HCT116 (cell line): ENCODE measurements at regions not wholly inside any gene's neighbourhood (a gene's known extent, or its start where the extent isn't known, plus 50 kb on each side); places are given as distances from the start of the nearest gene placed in this dataset.

Source experiments
- ATAC-seq: fragments of 200-7000 bp; cut with Tn5 transposase; 2 replicates; pipeline ENCODE4 v1.9.1; 2020; ENCODE audit warnings: mild to moderate bottlenecking, moderate library complexity
- BruUV-seq: library from RNA; stranded (reverse); fragments of 400-500 nt; replicated peaks from 2 replicates; lab custom pipeline; 2021; lab: Mats Ljungman, UMichigan
- CTCF ChIA-PET: fragments of 300-600 bp; sonication (Branson Sonifier 250); formaldehyde crosslinking; loops from one replicate; lab custom pipeline; 2021; ENCODE audit warnings: antibody characterized with exemption; lab: Charles Lee
- POLR2A ChIA-PET: fragments of 300-600, 350-600 bp; sonication (Branson Sonifier 250); formaldehyde crosslinking; loops from one replicate; lab custom pipeline; 2021; ENCODE audit warnings: antibody characterized with exemption; lab: Charles Lee
- RAD21 ChIA-PET, 2 experiments: fragments of 300-600 bp; sonication (Branson Sonifier 250); formaldehyde crosslinking; loops; one replicate each; lab custom pipeline; 2023; ENCODE audit warnings: low total read pairs in 2 of 2; ENCODE audit not compliant: uncharacterized antibody in 2 of 2, unreplicated experiment in 2 of 2, low non-redundant PET in 1 of 2; lab: Charles Lee
- DNase-seq: peaks from one replicate; pipeline ENCODE4 v3.0.0-alpha.2; 2010; ENCODE audit warnings: low read depth, low spot score
- H2AFZ ChIP-seq: fragments of 200-600 bp; shearing (Covaris generic), sonication (generic); 2 replicates; pipeline ENCODE4 v1.6.1; 2017; ENCODE audit warnings: low read depth, mixed run types, mixed read lengths, antibody characterized with exemption, low read length; ENCODE audit not compliant: poor library complexity, severe bottlenecking
- H3K27ac ChIP-seq: 2 replicates; pipeline ENCODE4 v1.5.1; 2012; ENCODE audit warnings: low read depth, low read length
- H3K27me3 ChIP-seq: fragments of 200-600 bp; sonication (generic); 2 replicates; pipeline ENCODE4 v1.6.1; 2016; ENCODE audit warnings: mixed run types, low read length, mixed read lengths; ENCODE audit not compliant: insufficient read depth
- H3K36me3 ChIP-seq, 2 experiments: fragments of 200-500 bp in 1 of 2; fragments of 200-600 bp in 1 of 2; sonication (Bioruptor generic) in 1 of 2; sonication (generic) in 1 of 2; 2 replicates each; pipeline versions ENCODE4 v1.5.1 to v1.6.1; 2014 to 2016; ENCODE audit warnings: low read length in 2 of 2, inconsistent platforms in 1 of 2, mixed read lengths in 1 of 2, mixed run types in 1 of 2; ENCODE audit not compliant: insufficient read depth in 2 of 2, control insufficient read depth in 1 of 2
- H3K4me1 ChIP-seq, 2 experiments: fragments of 200-600 bp in 1 of 2; sonication (generic) in 1 of 2; 2 replicates each; pipeline versions ENCODE4 v1.5.1 to v1.6.1; 2012 to 2017; ENCODE audit warnings: low read length in 2 of 2, inconsistent platforms in 1 of 2, mild to moderate bottlenecking in 1 of 2, mixed read lengths in 1 of 2, mixed run types in 1 of 2, moderate library complexity in 1 of 2; ENCODE audit not compliant: insufficient read depth in 2 of 2, control insufficient read depth in 1 of 2
- H3K4me2 ChIP-seq: fragments of 200-600 bp; sonication (generic); 2 replicates; pipeline ENCODE4 v1.6.1; 2017; ENCODE audit warnings: mixed run types, low read length, mixed read lengths
- H3K4me3 ChIP-seq, 2 experiments: fragments of 200-600 bp in 1 of 2; sonication (generic) in 1 of 2; replicated peaks in 1 of 2; 2 replicates each; pipeline ENCODE4 v1.5.1; 2011 to 2016; ENCODE audit warnings: low read length in 2 of 2, control low read depth in 1 of 2, low read depth in 1 of 2, mild to moderate bottlenecking in 1 of 2, mixed read lengths in 1 of 2, mixed run types in 1 of 2
- H3K79me2 ChIP-seq: fragments of 200-600 bp; sonication (generic); 2 replicates; pipeline ENCODE4 v1.6.1; 2017; ENCODE audit warnings: mild to moderate bottlenecking, mixed run types, low read length, moderate library complexity, mixed read lengths; ENCODE audit not compliant: insufficient read depth
- H3K9ac ChIP-seq: fragments of 200-600 bp; sonication (generic); 2 replicates; pipeline ENCODE4 v1.6.1; 2016; ENCODE audit warnings: low read length, mixed read lengths
- H3K9me2 ChIP-seq: fragments of 200-600 bp; sonication (generic), shearing (Covaris generic); 2 replicates; pipeline ENCODE4 v1.6.1; 2017; ENCODE audit warnings: mixed run types, mild to moderate bottlenecking, moderate library complexity; ENCODE audit not compliant: insufficient read depth
- H3K9me3 ChIP-seq, 2 experiments: fragments of 200-500 bp in 1 of 2; fragments of 200-600 bp in 1 of 2; sonication (Bioruptor generic) in 1 of 2; sonication (generic) in 1 of 2; 2 replicates each; pipeline ENCODE4 v1.6.1; 2014 to 2017; ENCODE audit warnings: low read length in 2 of 2, mixed read lengths in 2 of 2, inconsistent platforms in 1 of 2, low read depth in 1 of 2, mild to moderate bottlenecking in 1 of 2, mixed run types in 1 of 2, moderate library complexity in 1 of 2; ENCODE audit not compliant: control insufficient read depth in 1 of 2, insufficient read depth in 1 of 2
- H4K20me1 ChIP-seq: fragments of 200-600 bp; sonication (generic), shearing (Covaris generic); 2 replicates; pipeline ENCODE4 v1.6.1; 2017; ENCODE audit warnings: mixed run types, mild to moderate bottlenecking, moderate library complexity; ENCODE audit not compliant: insufficient read depth
- CTCF ChIP-seq, 3 experiments: fragments of 200-600 bp in 1 of 3; sonication (generic) in 1 of 3; IDR thresholded peaks in 2 of 3; conservative IDR thresholded peaks in 1 of 3; 2 replicates each; pipeline ENCODE4 v1.5.1; 2012 to 2017; ENCODE audit warnings: low read depth in 2 of 3, low read length in 2 of 3, antibody characterized with exemption in 1 of 3, borderline replicate concordance in 1 of 3, control low read depth in 1 of 3, mild to moderate bottlenecking in 1 of 3, mixed read lengths in 1 of 3, mixed run types in 1 of 3, moderate library complexity in 1 of 3; ENCODE audit not compliant: insufficient read depth in 1 of 3
- ELF1 ChIP-seq: IDR thresholded peaks from 2 replicates; pipeline ENCODE4 v1.6.1; 2012; ENCODE audit warnings: low read depth, borderline replicate concordance
- EZH2phosphoT487 ChIP-seq: fragments of 200-600 bp; IDR thresholded peaks from 2 replicates; pipeline ENCODE4 v1.6.1; 2018; ENCODE audit warnings: antibody characterized with exemption, borderline replicate concordance
- SIN3A ChIP-seq: IDR thresholded peaks from 2 replicates; pipeline ENCODE4 v1.6.1; 2012; ENCODE audit warnings: low read depth
- TCF7L2 ChIP-seq: IDR thresholded peaks from 2 replicates; pipeline ENCODE4 v1.7.0; 2011; ENCODE audit warnings: borderline replicate concordance, inconsistent platforms; ENCODE audit not compliant: insufficient read depth, insufficient read length; ENCODE audit errors: extremely low read depth
- ZNF274 ChIP-seq: fragments of 200-500 bp; sonication (Bioruptor generic); IDR thresholded peaks from 2 replicates; pipeline ENCODE4 v1.6.1; 2014; ENCODE audit warnings: mild to moderate bottlenecking, low read depth, low read length, inconsistent platforms
- intact Hi-C: fragments of 100-400 bp; cut with micrococcal nuclease; formaldehyde crosslinking; loops from 2 replicates; pipeline ENCODE4 v1.10.0; 2022

DNA sequence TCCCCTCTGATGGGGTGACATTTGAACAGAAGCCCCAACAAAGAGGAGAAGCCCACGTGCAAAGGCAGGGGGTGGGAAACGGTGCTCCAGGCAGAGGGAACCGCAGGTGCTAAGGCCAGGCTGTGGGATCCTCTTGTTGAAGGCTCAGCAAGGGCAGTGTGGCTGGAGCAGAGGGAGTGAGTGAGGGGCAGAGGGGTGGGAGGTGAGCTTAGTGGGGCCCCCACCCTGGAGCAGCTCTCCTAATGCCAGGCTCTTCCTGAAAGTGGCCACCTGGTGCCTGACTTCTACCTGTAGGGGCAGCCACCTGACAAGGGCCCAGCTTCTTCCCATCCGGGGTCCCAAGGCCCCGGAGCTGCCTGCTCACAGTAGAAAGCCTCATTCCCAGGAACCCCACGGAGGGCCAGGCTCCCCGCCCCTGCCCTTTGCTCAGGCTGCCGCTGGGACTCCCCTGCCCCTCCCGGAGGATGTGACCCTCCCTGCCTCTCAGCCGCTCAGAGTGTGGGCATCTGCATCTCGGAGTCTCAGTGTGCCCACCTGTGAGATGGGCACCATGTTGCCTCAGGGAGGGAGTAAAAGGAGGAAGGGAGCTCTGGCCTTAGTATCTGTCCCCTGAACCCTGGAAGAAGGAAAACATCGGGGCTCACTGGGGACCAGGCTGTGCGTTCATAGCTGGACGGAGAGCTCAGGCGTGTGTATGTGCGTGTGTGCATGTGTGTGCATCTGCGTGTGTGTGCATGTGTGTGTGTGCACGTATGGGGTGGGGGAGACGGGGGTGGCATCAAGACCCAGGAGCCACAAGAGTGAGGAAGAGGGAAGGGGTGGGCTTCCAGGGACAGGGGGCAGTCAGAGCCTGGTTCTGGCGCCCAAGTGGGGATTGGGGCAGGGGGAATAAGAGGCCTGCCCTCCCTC lies 119.4 kb downstream of the CEBPB start:
- ChIA-PET RAD21 (no interaction called here), POLR2A (interaction anchor here (0.7 to 1.2 kb wide), 2 partner anchors 25 to 119 kb away, joined by 3 read pairs; no protein-coding TSS in a partner anchor)
- no peaks in the 10 kb centered on the region for H4K20me1 ChIP-seq
- H3K4me2 ChIP-seq = peak overlapping the region; percentile 86
- no peaks in the 10 kb centered on the region for H3K79me2 ChIP-seq
- no peak for ATAC-seq
- peaks cover 31 to 57% of the 10 kb centered on the region in 2 experiments for H3K4me1 ChIP-seq
- H3K27me3 ChIP-seq = no peaks in the 10 kb centered on the region
- intact Hi-C loops = no loop called here
- H2AFZ ChIP-seq = no peak overlapping the region
- no peak for DNase-seq
- TF ChIP-seq ZNF274 = no peak
- TF ChIP-seq SIN3A = no peak
- TF ChIP-seq ELF1 = no peak
- no peak for TF ChIP-seq EZH2phosphoT487
- no peak for TF ChIP-seq TCF7L2
- no peak for TF ChIP-seq CTCF (IDR thresholded peaks at IDR 0.05 in 2 of 3, conservative IDR thresholded peaks at IDR 0.05 in 1 of 3; ENCODE audit: borderline replicate concordance in 1 of 3, insufficient read depth in 1 of 3, low read depth in 2 of 3, low read length in 2 of 3)
- TF ChIP-seq, all 23 proteins: peak for 0
- Histone ChIP-seq H3K36me3 (no peaks in the 10 kb centered on the region), H3K9me2 (no peaks in the 10 kb centered on the region), H3K27ac (peak overlapping the region; percentile 16; the same call in 1 of the 2 replicates), H3K4me3 (peak overlapping the region in 1 of 2 experiments; percentile 59; a peak in 2 of 4 replicates), H3K9me3 (no peaks in the 10 kb centered on the region), H3K9ac (no peak overlapping the region)
- no TSS peak for BruUV-seq
- CTCF ChIA-PET = no interaction called here
